GM12864 (cell line): ENCODE measurements at regions not wholly inside any gene's neighbourhood (a gene's known extent, or its start where the extent isn't known, plus 50 kb on each side); places are given as distances from the start of the nearest gene placed in this dataset.

Source experiments
- DNase-seq: peaks from one replicate; pipeline ENCODE4 v3.0.0-alpha.2; 2011; ENCODE audit warnings: low read depth
- H3K4me3 ChIP-seq: 2 replicates; pipeline ENCODE4 v1.5.1; 2011; ENCODE audit warnings: mild to moderate bottlenecking, low read depth, low read length, control low read depth
- CTCF ChIP-seq: IDR thresholded peaks from 2 replicates; pipeline ENCODE4 v1.5.1; 2011; ENCODE audit warnings: low read depth, mild to moderate bottlenecking, moderate library complexity, low read length, control low read depth, inconsistent platforms; ENCODE audit errors: missing control alignments

GRCh38 chr12:127861406-127861805 lies 405.6 kb upstream of the TMEM132C start:
- no peak for TF ChIP-seq CTCF
- no peak for DNase-seq
- no peak overlapping the region for H3K4me3 ChIP-seq

- no peak for DNase-seq
- TF ChIP-seq CTCF = no peak
- H3K4me3 ChIP-seq = no peak overlapping the region
These were observed 393.7 kb upstream of the TMEM132C start for GRCh38 chr12:127873306-127873705.

DNA sequence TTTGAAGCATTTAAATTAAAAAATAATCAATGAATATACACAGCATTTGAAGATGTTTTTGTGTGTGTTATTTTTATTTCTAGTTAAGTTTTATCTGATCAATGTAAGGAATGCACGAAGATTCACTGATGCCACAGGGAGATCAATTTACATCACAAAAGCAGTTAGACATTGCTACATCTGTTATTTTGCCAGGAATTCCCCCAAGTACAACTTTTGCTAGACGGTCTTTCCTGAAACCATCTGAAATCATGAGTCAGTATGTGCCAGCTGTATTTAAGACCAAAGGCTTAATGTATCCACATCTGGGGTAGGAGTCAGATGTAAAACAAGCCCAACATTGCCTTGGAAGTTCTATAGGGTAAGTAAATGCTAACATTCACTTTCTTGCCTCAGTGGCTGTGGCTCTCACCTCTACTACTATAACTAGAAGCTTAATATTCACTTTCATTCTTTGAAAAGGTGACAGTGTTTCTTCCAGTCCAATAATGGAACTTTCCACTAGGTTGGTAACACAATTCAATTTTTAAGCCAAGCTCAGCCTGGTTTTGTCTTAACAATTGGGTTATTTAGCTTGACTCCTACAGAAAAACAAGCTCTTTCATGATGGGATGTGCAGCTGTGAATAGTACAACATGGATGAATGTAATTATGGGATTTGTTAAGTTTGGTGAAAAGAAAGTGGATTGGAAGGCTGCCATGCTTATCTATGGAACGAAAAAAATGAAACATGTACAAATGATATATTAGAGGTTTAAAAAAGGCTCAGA lies 385.4 kb upstream of the TMEM132C start:
- TF ChIP-seq CTCF = no peak
- no peak for DNase-seq
- no peak overlapping the region for H3K4me3 ChIP-seq

DNA sequence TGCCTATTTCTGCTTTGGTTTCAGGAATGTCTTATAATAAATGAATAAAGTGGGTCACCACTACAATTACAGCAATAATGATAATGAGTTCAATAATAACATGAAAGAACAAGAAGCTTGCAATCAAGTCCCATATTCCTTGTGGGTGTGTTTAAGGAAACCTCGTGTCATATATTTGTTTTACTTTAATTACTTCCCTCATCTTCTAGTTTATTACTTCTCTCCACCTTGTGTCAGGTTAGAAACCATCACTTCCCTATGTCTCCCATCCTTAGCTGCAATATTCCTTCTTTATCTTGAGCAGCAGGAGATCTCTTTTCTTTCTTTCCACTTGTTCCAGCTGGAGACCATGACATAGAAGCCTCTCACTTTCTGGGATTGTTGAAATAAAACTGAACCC lies 384.0 kb upstream of the TMEM132C start:
- H3K4me3 ChIP-seq = no peak overlapping the region
- no peak for TF ChIP-seq CTCF
- no peak for DNase-seq

DNA sequence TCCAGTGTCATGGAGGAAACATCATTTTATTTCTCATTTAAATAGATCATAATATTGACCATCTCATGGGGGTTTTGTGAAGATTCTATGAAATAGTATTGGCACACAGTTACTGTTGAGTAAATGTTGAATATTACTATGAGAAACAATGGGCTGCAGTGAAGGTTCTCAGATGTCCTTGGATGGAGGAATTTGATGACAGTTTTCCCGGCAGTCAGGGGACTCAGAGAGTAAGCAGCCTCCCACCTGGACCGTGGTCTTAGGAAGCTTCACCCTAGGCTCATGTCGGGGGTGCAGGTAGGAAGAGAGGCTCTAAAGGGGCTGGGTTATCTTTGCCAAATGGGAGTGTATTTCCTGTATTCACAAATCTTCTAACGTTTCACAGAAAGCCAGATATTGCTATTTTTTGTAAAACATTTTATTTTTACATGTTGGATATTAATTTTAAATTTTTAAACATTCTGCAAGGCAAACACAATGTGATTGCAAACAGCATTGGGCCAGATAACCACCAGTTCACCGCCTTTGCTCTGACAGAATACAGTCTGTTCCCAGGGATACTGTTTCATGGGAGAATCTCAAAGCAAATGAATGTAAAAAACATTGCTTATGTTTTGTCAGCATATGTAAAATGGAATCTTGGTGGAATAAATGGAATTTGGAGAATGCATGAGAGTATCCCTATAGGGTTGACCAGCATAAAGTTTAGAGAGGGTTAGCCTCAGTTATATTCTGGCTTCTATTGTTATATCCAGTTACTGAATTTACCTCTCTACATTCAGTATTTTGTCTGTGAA lies 380.8 kb upstream of the TMEM132C start:
- DNase-seq = no peak
- no peak overlapping the region for H3K4me3 ChIP-seq
- TF ChIP-seq CTCF = no peak

DNA sequence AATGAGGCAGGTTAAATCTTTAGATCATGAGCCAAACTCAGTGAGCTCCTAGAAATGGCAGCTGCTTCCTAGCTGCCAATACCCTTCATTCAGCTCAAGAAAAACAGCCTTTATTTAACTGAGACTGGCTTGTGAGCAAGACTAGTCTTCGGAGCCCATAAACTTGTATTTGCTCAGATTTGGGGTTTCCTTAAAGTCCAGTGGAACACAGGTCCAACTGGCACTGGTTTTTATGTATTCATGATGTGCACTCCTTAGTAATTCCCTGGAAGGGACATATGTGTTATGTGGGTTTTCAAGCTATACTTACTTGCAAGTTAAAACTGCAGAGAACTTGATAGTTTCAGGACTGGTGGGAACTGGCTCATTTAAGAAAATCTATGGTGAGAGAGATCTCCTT lies 380.1 kb upstream of the TMEM132C start:
- no peak overlapping the region for H3K4me3 ChIP-seq
- no peak for DNase-seq
- no peak for TF ChIP-seq CTCF
